Skeletal muscle tissue (tissue), 3 donors: ENCODE measurements at regions not wholly inside any gene's neighbourhood (a gene's known extent, or its start where the extent isn't known, plus 50 kb on each side); places are given as distances from the start of the nearest gene placed in this dataset.
"Not testable (repeated sequence)": the region's sequence is repeated elsewhere in the genome, so short reads cannot be mapped to it uniquely, and the experiment has no call there.

Experiments used
- H3K27ac ChIP-seq: one replicate; pipeline ENCODE4 v1.7.0; 2013; ENCODE audit warnings: mild to moderate bottlenecking, low read depth, low read length, inconsistent platforms
- H3K27me3 ChIP-seq, 3 donors: one replicate each; pipeline ENCODE4 v1.7.0; 2013; ENCODE audit warnings: low read length in 3 of 3; ENCODE audit not compliant: control insufficient read depth in 3 of 3, insufficient read depth in 3 of 3
- H3K36me3 ChIP-seq, 3 donors: one replicate each; pipeline ENCODE4 v1.7.0; 2013; ENCODE audit warnings: low read length in 3 of 3; ENCODE audit not compliant: control insufficient read depth in 3 of 3, insufficient read depth in 3 of 3
- H3K4me1 ChIP-seq, 3 donors: one replicate each; pipeline ENCODE4 v1.7.0; 2013; ENCODE audit warnings: low read length in 3 of 3, mild to moderate bottlenecking in 3 of 3; ENCODE audit not compliant: control insufficient read depth in 3 of 3, insufficient read depth in 3 of 3
- H3K4me3 ChIP-seq, 3 donors: one replicate each; pipeline ENCODE4 v1.7.0; 2013; ENCODE audit warnings: low read length in 3 of 3
- H3K9ac ChIP-seq, 3 donors: one replicate each; pipeline ENCODE4 v1.7.0; 2013; ENCODE audit warnings: low read length in 3 of 3, mild to moderate bottlenecking in 3 of 3, moderate library complexity in 2 of 3, low read depth in 1 of 3
- H3K9me3 ChIP-seq, 3 donors: one replicate each; pipeline ENCODE4 v1.7.0; 2013; ENCODE audit warnings: low read length in 3 of 3; ENCODE audit not compliant: control insufficient read depth in 3 of 3
- donor health status: Osteomylitis.

DNA sequence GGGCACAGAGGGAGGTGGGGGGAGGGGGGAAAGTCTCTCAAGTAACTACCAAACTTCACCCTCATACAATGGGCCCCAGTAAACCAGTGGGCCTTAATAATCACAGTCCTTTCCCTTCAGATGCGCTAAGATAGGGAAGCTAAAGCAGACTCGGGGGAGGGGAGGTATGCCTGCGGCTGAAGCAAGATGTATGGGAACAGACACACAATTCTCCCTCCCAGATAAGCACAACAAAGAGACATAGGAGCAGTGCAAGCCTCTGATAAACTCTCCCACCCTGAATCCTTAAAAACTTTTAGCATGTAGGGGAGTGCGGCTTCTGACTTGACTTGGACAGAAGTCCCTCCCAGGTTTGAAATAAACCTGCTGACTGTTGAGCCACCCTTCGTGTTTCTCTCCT, 54.7 kb downstream of the PROP1 start:
- not testable (repeated sequence) for H3K9ac ChIP-seq, H3K36me3 ChIP-seq, H3K4me1 ChIP-seq, H3K27ac ChIP-seq, H3K27me3 ChIP-seq, H3K4me3 ChIP-seq, H3K9me3 ChIP-seq

DNA sequence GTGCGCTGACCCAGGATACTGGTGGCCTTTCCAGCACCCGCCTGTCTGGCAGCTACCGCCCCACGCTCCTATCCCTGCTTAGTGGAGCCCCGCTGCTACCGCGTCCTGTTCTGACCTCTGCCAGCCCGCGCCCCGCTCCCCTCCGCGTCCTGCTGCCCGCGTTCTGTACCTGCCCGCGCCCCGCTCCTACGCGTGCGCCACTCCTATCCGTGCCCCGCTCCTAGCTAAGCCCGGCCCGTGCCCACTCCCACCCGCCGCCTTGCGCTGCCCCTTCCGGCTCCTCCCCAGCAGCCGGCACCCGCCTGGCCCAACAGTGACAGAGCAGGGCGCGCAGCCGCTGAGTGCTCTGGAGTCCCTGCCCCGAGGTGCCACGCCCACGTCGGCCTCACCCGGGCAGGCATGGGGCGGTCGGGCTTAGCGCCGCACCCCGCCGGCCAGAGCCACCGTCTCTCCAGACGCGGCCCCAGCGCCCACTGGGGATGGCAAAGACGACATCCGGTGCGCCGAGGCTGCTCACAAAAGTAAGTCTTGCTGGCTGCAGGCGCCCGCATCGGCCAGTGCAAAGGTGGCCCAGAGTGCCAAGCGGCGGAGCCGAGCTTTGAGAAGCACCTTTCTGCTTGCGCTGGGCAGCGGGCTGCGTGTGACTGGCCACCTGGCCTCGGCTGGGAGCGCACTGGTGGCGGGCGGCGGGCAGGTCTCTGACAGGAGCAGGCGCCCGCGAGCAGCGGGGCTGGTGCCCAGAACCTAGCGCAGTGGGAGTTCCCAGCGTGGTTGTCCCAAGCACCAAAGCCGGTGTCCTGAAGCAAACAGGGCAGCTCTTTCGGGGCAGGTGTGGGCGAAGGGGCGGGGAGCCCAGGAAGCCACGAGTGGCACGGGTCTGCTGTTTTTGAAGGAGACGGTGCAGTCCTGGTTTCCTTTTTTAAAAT, 56.5 kb downstream of the PROP1 start:
- H3K9me3 ChIP-seq, H3K4me1 ChIP-seq, H3K27ac ChIP-seq, H3K36me3 ChIP-seq, H3K9ac ChIP-seq, H3K27me3 ChIP-seq: not testable (repeated sequence)
- H3K4me3 ChIP-seq: peak overlapping the region in 1 of 3 donors; percentile 35

DNA sequence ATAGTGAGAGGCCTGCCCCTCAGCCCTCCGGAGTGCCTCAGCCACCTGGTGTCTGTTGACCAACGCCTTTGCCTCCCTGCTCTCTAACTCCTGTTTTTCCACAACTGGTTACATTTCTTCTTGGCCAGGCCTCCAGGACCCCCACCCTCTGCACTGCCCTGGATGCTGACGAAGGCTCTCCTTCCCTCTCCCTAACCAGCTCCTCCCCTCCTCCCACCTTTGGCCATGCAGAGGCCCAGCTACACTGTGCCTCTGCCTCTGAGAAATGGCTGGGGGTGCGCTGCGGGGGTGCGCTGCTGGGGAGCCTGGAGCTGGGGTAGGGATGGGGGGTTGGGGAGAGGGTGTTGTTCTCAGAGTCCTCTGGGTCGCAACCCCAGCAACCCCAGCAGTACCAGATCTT, 57.3 kb downstream of the PROP1 start:
- not testable (repeated sequence) for H3K27ac ChIP-seq, H3K4me3 ChIP-seq

DNA sequence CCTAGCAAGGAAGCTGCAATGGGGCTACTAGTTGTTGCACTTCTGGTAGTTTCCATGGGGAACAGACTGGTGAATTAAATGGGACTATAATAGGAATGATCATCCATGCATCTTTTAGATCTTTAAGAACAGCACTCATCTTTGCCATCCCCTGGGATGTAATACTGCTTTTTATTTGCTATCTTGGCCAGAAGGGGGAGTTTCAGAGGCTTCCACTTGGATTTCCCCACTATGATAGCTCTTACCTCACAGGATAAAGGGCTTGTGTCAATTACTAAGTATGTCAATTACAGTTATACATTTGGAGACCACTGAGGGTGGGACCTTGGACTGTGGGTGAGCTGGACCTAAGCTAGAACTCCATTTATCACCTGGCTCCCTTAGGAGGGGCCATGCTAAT, 61.8 kb downstream of the PROP1 start:
- H3K36me3 ChIP-seq, H3K4me3 ChIP-seq, H3K27me3 ChIP-seq, H3K9ac ChIP-seq, H3K9me3 ChIP-seq, H3K27ac ChIP-seq, H3K4me1 ChIP-seq: not testable (repeated sequence)

More for the DNA sequence above, 57.3 kb downstream of the PROP1 start:
- not testable (repeated sequence) for H3K4me1 ChIP-seq, H3K9ac ChIP-seq, H3K36me3 ChIP-seq, H3K9me3 ChIP-seq, H3K27me3 ChIP-seq

DNA sequence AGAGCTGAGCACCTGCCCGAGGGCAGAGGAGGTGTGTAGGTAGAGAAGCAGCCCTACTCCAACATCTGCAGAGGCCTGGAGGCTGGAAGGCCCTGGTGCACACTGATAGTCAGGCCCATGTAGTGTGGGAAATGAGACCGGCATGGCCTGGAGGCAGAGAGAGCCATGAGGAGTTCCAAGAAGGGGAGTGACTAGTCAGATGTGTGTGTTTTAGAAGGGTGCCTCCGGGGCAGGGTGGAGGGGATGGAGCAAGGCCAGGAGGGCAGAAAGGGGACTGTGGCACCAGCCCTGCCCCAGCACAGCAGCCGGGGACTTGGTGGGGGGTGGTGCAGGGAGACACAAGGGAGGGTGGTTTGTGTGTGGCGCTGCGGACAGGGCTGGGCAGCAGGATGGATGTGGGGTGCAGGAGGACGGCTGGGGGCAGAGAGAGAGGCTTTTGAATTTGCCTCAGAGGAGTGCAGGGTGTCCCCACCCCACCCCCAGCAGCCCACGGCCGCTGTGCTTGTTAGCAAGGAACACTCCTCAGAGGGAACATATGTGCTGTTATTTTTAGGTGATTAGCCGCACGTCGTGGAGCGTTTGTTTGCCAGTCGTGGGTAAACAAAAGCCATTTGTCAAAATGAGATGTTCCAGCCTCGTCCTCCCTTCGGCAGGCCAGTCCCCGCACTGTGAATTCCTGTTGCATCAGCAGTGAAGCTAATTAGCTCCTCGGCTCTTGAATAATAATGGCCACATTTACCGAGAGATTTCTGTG, 65.6 kb downstream of the PROP1 start:
- not testable (repeated sequence) for H3K27ac ChIP-seq, H3K36me3 ChIP-seq, H3K4me1 ChIP-seq

DNA sequence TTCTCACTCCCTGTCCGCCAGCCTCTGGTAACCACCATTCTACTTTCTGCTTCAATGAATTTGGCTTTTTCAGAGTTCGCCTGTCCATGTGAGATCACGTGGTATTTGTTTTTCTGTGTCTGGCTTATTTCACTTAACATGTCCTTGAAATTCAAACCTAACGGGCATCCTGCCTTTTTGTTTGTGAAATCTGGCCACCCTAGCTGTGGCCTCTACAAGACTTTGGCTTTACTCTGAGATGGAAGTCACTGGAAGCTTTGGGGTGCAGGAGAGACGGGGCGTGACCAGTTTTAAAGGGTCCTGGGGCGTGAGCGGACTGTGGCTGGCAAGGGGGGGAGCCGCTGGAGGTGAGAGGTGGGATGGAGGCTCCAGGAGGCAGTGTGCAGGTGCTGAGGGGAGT, 66.4 kb downstream of the PROP1 start:
- not testable (repeated sequence) for H3K9me3 ChIP-seq, H3K36me3 ChIP-seq, H3K27me3 ChIP-seq, H3K4me1 ChIP-seq, H3K4me3 ChIP-seq, H3K9ac ChIP-seq, H3K27ac ChIP-seq

More for the DNA sequence above, 65.6 kb downstream of the PROP1 start:
- H3K9me3 ChIP-seq, H3K27me3 ChIP-seq, H3K4me3 ChIP-seq, H3K9ac ChIP-seq: not testable (repeated sequence)

DNA sequence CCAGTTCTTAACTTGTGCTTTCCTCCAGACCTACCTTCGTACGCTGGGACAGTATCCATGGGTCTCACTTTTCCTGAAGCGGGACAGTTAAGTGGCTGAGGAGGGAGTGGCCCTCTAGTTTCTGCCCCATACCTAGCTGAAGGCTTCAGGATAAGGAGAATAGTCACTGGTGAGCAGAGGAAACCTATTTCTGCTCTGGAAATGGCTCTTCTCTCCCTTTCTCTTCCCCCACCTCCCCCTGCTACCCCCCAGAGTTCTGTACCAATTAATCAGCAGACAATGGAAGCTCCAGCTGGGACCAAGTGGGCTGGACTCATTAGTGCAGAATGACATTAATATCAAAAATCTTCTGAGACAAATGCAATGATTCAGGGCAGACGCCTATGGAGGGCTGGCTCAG, 68.5 kb downstream of the PROP1 start:
- not testable (repeated sequence) for H3K9ac ChIP-seq, H3K4me3 ChIP-seq, H3K27ac ChIP-seq, H3K4me1 ChIP-seq, H3K9me3 ChIP-seq, H3K36me3 ChIP-seq, H3K27me3 ChIP-seq

DNA sequence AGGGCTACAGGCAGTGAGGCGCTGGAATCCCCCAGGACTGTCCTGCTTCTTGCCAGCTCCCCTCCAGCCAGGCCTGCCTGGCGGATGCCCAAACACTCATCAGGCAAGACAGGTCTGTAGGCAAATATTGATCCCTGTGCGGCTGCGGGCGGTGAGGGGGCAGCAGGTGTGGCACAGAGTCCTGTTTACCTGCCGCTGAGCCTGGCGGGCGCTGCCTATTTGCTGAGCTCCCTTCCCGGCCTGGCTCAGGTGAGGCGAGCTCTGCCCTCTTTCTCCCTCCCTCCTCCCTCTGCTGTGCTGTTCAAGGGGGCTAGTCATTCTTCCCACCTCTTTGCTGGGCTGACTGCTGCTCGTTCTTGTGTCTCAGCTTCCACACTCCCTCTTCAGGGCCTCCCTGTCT, 71.5 kb downstream of the PROP1 start:
- not testable (repeated sequence) for H3K9me3 ChIP-seq, H3K4me3 ChIP-seq, H3K9ac ChIP-seq, H3K27me3 ChIP-seq, H3K4me1 ChIP-seq, H3K36me3 ChIP-seq, H3K27ac ChIP-seq

DNA sequence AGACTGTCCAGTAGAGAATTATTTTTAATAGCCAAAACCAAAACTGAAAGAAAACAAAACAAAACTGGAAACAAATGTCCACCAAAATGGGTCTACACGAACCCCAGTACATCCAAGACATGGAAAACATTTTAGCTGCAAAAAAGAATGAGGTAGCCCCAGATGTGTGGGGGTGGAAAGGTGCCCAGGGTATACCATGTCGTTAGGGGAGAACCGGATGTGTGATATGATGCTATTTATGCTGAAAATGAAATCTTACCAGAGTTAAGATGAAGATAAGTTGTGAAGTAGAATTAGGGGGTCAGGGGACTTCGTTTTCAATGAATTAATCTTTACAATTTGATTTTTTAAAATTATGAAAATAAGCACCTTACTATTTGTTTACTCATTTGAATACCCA, 72.2 kb downstream of the PROP1 start:
- H3K9ac ChIP-seq, H3K4me3 ChIP-seq, H3K27me3 ChIP-seq, H3K27ac ChIP-seq, H3K9me3 ChIP-seq, H3K4me1 ChIP-seq, H3K36me3 ChIP-seq: not testable (repeated sequence)

DNA sequence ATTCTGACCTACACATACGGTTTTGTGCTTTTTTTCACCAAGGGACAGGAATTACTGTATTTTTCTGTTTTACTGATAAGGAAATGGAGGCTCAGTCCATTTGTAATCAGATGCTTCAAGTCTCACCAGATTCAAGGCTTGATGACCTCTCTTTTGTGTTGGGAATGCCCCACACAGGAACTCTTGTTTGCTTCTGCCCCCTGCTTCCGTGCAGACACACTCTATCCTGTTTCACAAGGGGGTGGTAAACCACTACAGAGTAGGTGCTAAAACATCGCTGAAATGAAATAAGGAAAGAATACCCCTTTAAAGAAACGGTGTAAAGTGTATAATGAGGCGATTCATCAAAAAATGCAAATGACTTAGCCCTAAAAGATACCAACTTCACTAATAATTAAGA, 72.9 kb downstream of the PROP1 start:
- H3K9ac ChIP-seq, H3K27me3 ChIP-seq, H3K9me3 ChIP-seq, H3K4me1 ChIP-seq, H3K27ac ChIP-seq, H3K36me3 ChIP-seq, H3K4me3 ChIP-seq: not testable (repeated sequence)
